ENCODE measurements at regions not wholly inside any gene's neighbourhood (a gene's known extent, or its start where the extent isn't known, plus 50 kb on each side); places are given as distances from the start of the nearest gene placed in this dataset.

- H3K4me1 ChIP-seq (ENCODE audit: control insufficient read depth, extremely low read depth, insufficient read depth, low read length): no peaks in the 10 kb centered on the region
- BruUV-seq (replicated peaks): no TSS peak
- no peak for TF ChIP-seq FOS (IDR thresholded peaks at IDR 0.05; ENCODE audit: borderline replicate concordance, insufficient read depth, low read length)
- H4K20me1 ChIP-seq (replicated peaks; ENCODE audit: control insufficient read depth, extremely low read depth, insufficient read depth, low read length): no peaks in the 10 kb centered on the region
- dilution Hi-C loops (cut with MboI; ENCODE audit: extremely low pct_ligation_motif_present, low sequenced_read_pairs) (no loop called here), intact Hi-C loops (cut with micrococcal nuclease) (no loop called here)
- H3K27me3 ChIP-seq (ENCODE audit: control insufficient read depth in 2 of 2, insufficient read depth in 2 of 2, low read length in 2 of 2): no peaks in the 10 kb centered on the region
- ChIA-PET POLR2A (no interaction called here), CTCF (no interaction called here)
- H2AFZ ChIP-seq (ENCODE audit: low read depth, low read length): no peak overlapping the region
- no peaks in the 10 kb centered on the region for H3K36me3 ChIP-seq (ENCODE audit: control insufficient read depth in 2 of 2, extremely low read depth in 1 of 2, insufficient read depth in 2 of 2, low read length in 2 of 2)
- no peaks in the 10 kb centered on the region for H3K79me2 ChIP-seq (ENCODE audit: control insufficient read depth, insufficient read depth, low read length)
- H3K4me3 ChIP-seq (replicated peaks in 1 of 3; ENCODE audit: insufficient read depth in 1 of 3, low read depth in 1 of 3, low read length in 3 of 3): no peak overlapping the region
- FAIRE-seq: no peak
- no peak overlapping the region for H3K27ac ChIP-seq (ENCODE audit: insufficient read depth, low read depth, low read length)
- H3K9ac ChIP-seq (replicated peaks; ENCODE audit: extremely low read depth, insufficient read depth, low read length): no peak overlapping the region
- no peaks in the 10 kb centered on the region for H3K9me1 ChIP-seq (replicated peaks; ENCODE audit: control insufficient read depth, extremely low read depth, insufficient read depth, low read length)
- no peaks in the 10 kb centered on the region for H3K9me3 ChIP-seq (replicated peaks; ENCODE audit: control insufficient read depth, insufficient read depth, low read length)
- no peak overlapping the region for H3K4me2 ChIP-seq (ENCODE audit: insufficient read depth, low read length)
- no peak for DNase-seq (ENCODE audit: low read depth, low spot score)
Observed at GRCh38 chr5:180411948-180412347, 58.8 kb upstream of the GFPT2 start.

GRCh38 chr5:180414176-180414575, 61.0 kb upstream of the GFPT2 start:
- no peaks in the 10 kb centered on the region for H3K9me1 ChIP-seq (replicated peaks; ENCODE audit: control insufficient read depth, extremely low read depth, insufficient read depth, low read length)
- DNase-seq (ENCODE audit: low read depth, low spot score): no peak
- no peak for FAIRE-seq
- BruUV-seq (replicated peaks): no TSS peak
- ChIA-PET POLR2A (no interaction called here), CTCF (no interaction called here)
- H3K4me1 ChIP-seq (ENCODE audit: control insufficient read depth, extremely low read depth, insufficient read depth, low read length): no peaks in the 10 kb centered on the region
- no peak overlapping the region for H3K4me2 ChIP-seq (ENCODE audit: insufficient read depth, low read length)
- no peaks in the 10 kb centered on the region for H3K79me2 ChIP-seq (ENCODE audit: control insufficient read depth, insufficient read depth, low read length)
- no peaks in the 10 kb centered on the region for H3K9me3 ChIP-seq (replicated peaks; ENCODE audit: control insufficient read depth, insufficient read depth, low read length)
- no peak for TF ChIP-seq EZH2 (IDR thresholded peaks at IDR 0.05; ENCODE audit: borderline replicate concordance, low read depth, low read length, severe bottlenecking)
- TF ChIP-seq POLR2A (IDR thresholded peaks at IDR 0.05; ENCODE audit: low read depth, low read length): no peak
- TF ChIP-seq POLR2AphosphoS5 (IDR thresholded peaks at IDR 0.05; ENCODE audit: insufficient read depth, low read depth, low read length): no peak
- TF ChIP-seq MAX (IDR thresholded peaks at IDR 0.05; ENCODE audit: insufficient read depth, insufficient read length): no peak
- no peak for TF ChIP-seq FOS (IDR thresholded peaks at IDR 0.05; ENCODE audit: borderline replicate concordance, insufficient read depth, low read length)
- TF ChIP-seq GATA2 (IDR thresholded peaks at IDR 0.05; ENCODE audit: insufficient read depth, insufficient read length, low read depth, low read length): no peak
- TF ChIP-seq JUN (IDR thresholded peaks at IDR 0.05; ENCODE audit: borderline replicate concordance, insufficient read depth, insufficient read length, low read depth): no peak
- TF ChIP-seq MYC (IDR thresholded peaks at IDR 0.05; ENCODE audit: low read depth, low read length): no peak
- no peak for TF ChIP-seq CTCF (IDR thresholded peaks at IDR 0.05; ENCODE audit: extremely low read depth in 1 of 2, insufficient read depth in 1 of 2, low read depth in 1 of 2, low read length in 2 of 2)
- H2AFZ ChIP-seq (ENCODE audit: low read depth, low read length): no peak overlapping the region
- H3K9ac ChIP-seq (replicated peaks; ENCODE audit: extremely low read depth, insufficient read depth, low read length): no peak overlapping the region
- no peaks in the 10 kb centered on the region for H3K36me3 ChIP-seq (ENCODE audit: control insufficient read depth in 2 of 2, extremely low read depth in 1 of 2, insufficient read depth in 2 of 2, low read length in 2 of 2)
- H3K27ac ChIP-seq (ENCODE audit: insufficient read depth, low read depth, low read length): no peak overlapping the region
- no peaks in the 10 kb centered on the region for H4K20me1 ChIP-seq (replicated peaks; ENCODE audit: control insufficient read depth, extremely low read depth, insufficient read depth, low read length)
- intact Hi-C loops (cut with micrococcal nuclease) (no loop called here), dilution Hi-C loops (cut with MboI; ENCODE audit: extremely low pct_ligation_motif_present, low sequenced_read_pairs) (no loop called here)
- H3K27me3 ChIP-seq (ENCODE audit: control insufficient read depth in 2 of 2, insufficient read depth in 2 of 2, low read length in 2 of 2): no peaks in the 10 kb centered on the region
- H3K4me3 ChIP-seq (replicated peaks in 1 of 3; ENCODE audit: insufficient read depth in 1 of 3, low read depth in 1 of 3, low read length in 3 of 3): no peak overlapping the region
